T-helper 2 cell treated with Interferon-gamma antibody and Interleukin-4, amounts not matched to agents 100 ng/mL and 5 ng/mL, for 36 hours (primary cell): ENCODE measurements at regions not wholly inside any gene's neighbourhood (a gene's known extent, or its start where the extent isn't known, plus 50 kb on each side); places are given as distances from the start of the nearest gene placed in this dataset.

ENCODE experiments used
- intact Hi-C: fragments of 100-400 bp; cut with micrococcal nuclease; formaldehyde crosslinking; loops from one replicate; pipeline ENCODE4 v1.15.1; 2023

DNA sequence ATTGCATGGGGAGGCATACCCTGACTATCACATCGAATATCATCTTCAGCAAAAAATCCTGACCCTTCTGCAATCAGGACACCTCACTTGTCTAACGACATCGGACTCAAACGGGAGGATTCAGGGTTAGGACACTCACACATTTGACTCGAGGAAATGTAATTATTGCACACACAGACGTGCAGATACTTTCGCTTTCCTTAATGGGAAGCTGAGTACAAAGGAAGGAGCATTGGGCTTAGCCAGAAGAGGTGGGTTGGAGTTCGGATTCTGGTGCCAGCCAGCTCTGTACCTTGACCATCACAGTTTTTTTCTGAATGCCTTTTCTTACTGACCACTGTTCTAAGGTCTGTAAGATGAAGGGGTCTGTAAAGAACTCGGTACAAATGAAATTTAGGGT, 260.4 kb downstream of the GALC start:
- intact Hi-C loops = no loop called here

DNA sequence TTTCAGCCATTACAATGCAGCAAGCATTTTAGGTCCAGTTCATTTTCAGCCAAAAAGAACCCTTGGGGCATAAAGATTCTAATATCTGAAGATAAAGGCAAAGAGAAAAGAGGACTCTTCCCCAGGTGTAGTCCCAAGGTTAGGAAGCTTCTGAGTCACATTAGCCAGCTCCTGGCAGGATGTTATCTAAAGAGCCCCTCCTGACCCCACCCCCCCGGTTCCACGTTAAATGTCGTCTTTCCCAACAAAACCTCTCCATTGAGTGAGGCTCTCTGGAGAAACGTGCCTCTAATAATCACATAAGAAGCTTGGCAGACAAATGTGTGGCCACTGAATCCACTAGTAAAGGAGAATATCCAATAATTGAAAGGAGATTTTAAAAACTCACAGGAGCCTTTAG, 267.7 kb downstream of the GALC start:
- intact Hi-C loops = no loop called here

DNA sequence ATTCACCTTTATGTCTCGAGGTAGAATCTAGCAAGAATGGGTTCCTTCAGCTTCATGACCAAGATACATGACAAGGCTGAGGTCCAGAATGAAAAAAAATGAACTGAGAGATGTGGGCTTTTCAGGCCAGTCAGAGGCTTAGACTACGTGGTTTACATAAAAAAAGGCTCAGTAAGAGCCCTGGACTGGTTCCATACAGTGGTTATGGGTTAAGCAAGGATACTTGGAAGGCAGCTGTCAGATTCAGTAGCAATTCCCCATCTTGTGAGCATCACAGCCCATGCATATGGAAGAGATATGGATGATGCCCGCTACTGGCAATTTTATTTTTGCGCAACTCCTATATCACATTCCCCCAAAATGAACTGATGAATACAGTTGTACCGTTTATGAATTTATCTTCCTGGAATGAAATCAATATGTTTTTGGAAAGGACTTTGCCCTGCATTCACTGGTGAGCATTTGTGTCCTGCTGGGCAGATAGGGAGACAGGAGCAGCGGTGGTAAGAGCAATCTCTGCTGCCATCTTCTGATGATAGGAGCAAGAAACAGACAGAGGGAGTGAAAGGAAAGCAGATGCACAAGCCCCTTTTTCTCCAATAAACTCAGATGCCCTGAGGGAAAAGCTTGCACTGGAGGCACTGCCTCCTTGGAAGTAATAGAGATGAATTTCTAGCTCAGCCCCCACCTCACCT, 280.4 kb downstream of the GALC start:
- intact Hi-C loops = no loop called here

DNA sequence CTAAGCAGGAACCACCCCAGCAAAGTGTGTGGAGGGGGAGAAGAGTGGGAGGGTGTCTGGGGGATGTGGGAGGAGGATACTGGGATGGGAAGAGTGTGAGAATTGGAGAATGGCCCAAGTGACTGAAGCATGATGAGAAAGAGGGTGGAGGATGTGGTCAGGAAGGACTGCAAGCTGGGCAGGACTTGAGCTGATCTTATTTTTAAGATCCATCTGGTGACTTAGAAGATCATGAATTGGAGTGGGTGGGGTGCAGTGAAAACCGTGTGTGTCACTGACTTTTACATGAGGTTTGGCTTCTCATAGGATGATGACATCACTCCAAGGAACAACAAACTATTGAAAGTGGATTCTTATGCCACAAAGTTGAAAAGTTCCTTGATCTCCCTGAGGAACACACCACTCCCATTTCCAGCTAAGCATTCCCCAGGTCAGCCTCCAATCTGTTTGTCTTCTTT, 287.5 kb downstream of the GALC start:
- intact Hi-C loops = no loop called here

DNA sequence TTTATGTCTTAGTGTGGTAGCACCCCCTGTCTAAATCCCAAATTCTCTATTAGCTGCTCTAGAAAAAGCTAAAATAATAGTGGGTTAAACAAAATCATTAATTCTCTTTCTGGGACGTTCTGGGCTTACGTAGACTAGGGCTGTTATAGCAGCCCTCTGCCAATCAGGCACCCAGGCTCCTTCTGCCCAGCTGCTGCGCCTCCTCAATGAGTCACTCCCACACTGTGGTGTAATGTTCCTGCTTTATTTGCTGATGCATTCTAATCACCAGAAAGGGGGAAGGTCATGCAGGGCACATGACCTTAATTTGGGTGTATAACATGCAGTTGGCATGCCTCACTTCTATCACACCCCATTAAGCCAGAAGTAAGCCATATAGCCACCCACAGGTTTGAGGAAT, 294.5 kb downstream of the GALC start:
- intact Hi-C loops = no loop called here

DNA sequence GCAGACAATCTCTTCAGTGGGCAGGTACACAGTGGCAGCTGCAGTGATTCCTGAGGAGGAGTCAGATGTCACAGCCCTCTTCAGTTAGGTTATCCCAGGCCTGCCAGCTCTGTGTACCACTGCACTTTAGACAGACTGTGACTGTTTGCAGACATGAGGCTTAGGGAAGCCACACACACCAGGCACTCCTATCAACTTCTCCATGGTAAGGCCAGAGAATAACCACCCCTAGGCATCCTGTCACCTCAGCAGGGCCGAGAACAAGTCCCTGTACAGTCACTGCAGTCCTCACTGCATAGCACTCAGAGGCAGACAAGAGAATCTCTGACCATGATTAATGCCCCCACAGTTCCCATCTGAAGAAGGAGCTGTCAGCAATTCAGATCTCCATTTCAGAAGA, 296.5 kb downstream of the GALC start:
- intact Hi-C loops = no loop called here

DNA sequence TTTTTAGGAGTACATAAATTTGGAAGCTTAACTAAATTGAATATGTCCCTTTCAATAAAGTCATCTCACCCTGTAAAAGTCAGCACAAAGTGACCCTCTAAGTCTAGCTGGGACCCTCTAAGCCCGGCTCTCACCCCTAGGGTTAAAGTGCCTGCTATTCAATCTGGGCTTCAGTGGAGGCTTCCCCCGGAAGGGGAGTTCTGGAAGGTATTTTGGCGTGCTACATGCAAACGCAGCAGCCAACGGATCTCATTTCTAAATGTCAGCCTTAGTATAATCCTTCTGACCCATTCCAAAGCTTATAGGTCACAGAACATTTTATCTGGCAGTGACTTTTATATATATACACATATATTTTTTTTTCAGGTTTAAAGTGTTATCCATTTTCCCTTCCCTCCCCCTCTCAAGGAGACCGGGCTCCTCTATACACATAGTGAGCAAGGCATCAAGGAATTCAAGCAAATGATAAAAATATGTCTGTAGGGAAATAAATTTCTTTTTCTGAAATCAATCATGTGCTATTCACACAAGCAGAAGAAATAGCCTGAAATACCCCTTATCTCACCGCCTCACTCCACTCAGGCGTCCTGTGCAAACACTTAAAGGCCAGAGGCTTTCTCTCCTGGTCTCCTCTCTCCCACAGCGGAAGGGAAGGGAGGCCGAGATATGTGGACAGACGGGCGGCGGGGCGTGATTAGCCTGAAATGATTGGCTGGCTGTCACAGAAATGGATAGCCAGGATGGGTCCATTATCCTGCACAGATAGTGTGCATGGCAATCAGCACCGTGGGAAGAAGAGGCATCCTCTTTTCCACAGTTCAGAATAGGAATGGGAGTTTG, 301.7 kb downstream of the GALC start:
- intact Hi-C loops = no loop called here

DNA sequence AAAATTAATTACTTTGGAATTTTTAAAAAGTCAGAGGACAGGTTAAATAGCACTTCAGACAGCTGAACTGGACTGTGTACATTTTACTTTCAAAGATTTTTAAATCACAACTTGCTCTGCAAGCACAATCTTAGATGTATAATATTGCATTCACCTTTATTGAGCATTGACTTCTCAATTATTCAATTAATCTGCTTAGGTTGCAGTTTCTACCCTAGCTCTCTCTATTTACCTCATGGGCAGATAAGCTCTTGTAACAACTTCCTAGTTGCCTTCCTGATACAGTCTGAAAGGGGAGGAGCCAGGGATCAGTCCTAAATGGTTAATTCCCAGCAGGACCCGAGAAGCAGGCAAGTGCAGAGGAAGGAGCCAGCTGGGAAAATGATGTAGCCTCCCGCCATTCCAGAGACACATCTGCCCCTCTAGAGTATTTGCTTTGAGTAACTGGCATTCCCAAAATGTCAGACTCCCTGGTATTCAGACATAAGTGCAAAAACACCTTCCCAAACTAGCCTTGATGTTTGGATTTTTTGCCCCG, 302.8 kb downstream of the GALC start:
- intact Hi-C loops = no loop called here

DNA sequence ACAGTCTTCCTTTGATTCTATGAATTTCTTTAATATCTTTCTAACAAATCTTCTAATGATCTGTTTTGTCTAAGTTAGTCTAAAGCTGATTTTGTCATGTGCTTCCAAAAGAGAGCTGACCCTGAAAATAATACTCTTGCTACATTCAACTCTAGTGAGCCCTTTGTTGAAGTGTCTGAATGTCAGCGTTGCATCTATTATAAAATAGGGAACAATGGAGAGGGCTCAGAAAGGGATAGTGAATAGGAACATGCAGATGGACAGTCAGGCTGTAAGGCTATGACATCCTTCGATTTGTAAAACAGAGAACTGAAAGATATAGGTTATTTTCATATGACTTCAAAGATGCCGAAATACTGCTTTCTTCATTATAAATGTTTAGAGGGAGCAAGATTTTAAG, 304.5 kb downstream of the GALC start:
- intact Hi-C loops = no loop called here

DNA sequence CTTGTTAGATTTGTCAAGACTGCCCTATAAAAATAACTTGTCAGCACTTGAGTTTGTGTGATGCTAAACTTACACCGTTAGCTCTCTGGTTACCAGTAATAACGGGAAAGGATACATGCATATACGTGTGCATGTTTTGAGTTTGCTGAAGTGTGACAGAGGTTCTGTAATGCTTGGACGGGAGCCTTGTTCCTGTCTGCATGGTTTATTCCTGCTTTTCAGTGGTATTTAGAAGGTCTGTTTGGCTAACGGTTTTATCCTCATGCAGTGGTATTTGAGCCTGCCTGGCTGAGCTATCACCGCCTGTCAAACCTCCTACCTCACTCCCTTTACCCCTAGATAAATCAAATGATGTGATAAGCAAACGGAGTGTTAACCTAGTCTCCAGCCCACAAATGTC, 305.6 kb downstream of the GALC start:
- intact Hi-C loops = no loop called here

DNA sequence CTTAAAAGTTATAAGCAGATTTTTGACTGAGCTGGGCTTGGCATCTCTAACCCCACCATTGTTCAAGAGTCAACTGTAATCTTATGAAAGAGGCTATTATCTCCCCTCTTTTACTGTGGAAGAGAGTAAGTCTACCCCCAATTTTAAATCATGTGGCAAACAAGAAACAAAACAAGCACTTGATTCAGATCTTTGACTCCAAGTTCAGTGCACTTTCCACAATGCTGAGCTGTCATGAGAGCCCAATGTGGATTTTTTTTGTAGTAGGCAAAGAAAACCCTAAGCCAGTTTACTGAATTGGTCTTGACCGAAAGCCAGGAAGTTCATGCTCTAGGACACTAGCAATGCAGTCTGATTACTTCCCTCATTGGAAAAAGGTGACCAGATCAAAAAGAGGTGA, 306.2 kb downstream of the GALC start:
- intact Hi-C loops = no loop called here

DNA sequence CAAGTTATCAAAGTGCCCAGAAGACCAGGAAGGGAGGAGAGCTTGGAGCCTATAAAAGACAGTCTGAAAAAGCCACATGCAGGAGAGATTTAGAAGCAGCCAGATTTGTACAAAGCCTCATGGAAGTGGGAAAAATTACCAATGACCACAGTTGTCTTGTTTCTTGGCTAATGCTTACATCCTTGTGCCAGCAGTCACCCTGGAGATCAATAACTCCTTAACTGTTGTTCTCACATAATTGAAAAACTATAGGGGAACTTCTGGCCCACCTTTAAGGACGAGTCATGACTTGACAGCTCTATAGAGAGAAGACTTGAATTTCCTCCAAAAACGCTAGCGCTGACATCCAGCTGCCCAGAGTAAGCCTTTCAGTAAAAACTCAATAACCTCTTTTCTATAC, 313.1 kb downstream of the GALC start:
- intact Hi-C loops = no loop called here

DNA sequence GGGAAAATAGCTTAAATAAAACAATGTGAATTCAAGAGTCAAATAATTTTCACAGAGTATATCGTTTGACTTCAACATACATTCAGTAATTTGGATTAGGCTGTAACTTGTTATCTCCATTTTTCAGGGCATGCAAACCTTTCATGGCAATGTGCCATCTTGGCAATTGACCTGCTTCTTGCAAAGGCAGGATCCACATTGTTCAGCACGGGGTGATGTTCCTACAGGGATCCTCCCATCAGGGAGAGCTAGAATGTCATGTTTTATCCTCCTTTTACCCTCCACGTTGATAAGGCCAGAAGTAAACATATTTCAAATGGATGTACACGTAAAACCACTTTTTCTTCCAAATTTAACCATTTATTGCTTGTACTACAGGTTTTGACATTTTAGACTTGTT, 314.4 kb downstream of the GALC start:
- intact Hi-C loops = no loop called here

DNA sequence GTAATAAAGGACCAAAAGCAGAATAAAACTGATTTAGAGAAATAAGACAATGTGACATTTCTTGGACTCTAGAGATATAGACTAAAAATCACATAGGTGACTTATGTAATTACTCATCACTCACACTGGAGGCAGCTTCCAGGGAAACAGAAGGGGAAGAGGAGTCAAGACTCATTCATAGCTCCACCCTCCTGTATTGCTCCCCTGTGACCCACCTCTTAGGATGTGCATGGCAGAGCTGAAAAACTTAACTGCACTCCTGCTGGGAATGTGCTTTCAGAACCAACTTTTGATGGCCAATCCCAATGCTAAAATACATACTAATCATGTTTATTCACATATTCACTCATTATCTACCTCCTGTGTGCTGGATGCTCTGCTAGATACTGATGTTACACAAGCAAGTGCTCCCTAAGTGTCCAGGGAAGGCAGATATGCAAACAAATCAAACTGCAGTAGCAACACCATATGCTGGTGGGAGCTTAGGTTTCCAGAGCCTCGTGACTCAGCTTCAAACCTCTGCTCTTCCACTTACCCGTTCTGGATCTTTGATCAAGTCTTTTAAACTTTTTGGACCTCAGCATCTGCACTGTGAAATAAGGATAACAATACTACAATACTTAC, 316.1 kb downstream of the GALC start:
- intact Hi-C loops = no loop called here

DNA sequence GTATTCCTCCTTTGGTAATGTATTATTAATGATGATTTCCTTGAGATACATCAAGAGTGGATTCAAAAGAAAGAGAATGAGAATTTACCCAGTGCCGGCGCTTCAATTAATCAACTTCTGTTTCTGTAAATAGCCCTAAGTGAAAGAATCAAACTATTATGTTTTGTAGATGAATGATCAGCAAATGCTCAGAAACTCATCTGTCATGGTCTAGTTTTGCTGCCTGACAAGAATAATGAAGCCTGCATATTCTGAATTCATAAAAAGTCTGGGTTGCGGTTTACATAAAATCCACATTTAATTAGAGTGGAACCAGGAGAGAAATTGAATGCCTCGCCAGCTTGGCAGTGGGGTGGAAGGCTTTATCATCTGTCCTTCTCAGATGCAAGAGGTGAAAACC, 325.3 kb downstream of the GALC start:
- intact Hi-C loops = no loop called here

DNA sequence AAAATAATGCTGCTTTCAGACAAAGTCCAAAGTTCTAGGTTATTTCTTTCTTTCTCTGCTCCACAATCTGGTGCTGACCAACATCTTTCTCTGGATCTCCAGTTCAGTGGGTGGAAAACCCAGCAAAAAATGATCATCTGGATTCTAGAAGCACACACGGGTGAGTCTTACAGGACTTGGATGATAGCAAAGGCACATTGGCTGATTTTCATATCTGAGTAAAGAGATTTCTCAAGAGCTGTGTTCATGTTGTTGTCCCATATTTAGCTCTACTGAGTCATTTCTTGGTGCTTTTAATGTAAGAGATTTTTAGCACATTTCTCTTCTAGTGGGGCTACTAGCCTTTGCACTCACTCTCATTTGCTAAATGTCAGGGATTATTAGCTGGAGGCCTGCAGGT, 336.7 kb downstream of the GALC start:
- intact Hi-C loops = no loop called here

DNA sequence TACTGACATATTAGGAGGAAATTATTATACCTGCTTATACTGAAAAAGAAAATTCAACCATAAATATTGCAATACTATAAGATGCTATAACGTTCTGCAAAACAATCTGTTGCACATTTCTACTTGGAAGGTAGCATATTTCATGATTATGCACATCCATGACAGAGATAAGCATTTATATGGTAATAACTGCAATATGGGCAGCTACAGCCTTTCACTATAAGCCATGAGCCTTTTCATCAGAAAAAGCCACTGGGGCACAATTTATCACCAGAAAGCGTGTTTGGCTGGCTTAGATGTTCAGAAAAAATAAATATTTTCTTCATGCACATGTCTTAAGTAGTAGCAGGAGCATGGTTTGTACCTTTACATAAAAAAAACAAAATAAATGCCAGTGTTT, 340.7 kb downstream of the GALC start:
- intact Hi-C loops = no loop called here

DNA sequence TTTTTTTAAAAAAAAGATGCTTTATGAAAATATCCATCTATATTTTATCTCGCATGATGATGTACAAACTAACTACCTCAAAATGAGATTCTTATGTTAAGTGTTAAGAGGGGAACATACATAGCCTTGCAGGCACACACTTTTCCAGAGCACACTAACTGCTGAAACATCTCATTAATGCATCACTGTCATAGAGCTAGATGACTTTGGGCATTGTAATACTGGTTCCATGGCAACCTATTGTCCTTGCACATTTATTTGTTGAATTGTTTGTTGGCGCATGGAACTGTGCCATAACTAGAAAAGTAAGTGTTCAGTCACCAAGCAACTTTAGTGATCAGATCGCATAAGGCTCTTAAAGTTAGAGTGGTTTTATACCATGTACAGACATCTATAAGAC, 348.3 kb downstream of the GALC start:
- intact Hi-C loops = no loop called here

DNA sequence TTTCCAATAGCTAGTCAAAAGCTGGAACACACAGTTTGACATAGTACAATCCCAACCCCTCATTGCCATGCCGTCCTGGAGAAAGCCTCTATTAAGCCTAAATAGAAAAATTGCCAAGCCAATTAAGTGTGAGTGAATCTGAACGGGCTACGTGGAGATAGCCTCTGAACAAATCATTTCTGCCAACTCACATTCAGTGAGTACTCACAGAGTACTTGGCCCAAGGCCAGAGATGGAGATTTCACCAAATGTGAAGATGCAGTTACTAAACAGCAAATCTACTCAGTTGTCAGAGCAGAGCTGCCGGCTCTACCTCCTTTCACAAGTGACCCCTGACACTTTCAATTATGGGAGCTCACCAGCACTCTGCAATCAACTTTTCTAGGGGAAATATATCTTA, 350.0 kb downstream of the GALC start:
- intact Hi-C loops = no loop called here

DNA sequence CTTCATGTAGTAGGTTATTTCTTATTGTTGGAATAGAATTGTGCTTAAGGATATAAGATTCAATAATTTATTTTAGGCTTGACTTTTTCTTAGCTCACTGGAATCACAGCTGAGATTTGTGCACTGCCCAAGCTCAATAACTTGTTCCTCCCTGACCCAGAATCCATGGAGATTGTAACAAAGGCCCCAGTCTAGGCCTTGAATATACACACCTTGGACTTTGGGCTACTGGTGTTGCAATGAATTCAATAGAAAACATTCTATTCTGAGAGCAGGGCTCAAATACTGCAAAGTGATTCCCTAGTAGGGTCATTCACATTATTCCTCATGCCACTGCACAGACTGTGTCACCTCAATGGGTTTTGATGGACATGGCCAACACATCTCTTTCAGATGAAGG, 352.4 kb downstream of the GALC start:
- intact Hi-C loops = no loop called here

DNA sequence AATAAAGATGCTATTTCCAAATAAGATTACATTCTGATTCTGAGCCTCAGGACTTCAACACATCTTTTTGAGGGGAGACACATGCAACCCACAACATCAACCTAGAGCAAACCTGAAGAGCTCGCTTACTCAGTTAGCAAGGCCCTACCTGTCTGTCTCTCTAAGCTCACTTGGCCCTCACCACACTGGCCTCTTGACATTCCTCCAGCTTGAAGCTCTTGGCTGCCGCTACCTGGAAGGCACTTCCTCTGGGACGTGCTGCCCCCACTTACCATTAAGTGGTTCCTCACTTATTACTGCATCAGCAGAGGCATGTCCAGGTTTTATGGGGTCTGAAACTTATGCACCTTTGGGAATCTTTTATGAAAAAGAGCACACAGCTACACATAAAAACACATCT, 354.8 kb downstream of the GALC start:
- intact Hi-C loops = no loop called here

DNA sequence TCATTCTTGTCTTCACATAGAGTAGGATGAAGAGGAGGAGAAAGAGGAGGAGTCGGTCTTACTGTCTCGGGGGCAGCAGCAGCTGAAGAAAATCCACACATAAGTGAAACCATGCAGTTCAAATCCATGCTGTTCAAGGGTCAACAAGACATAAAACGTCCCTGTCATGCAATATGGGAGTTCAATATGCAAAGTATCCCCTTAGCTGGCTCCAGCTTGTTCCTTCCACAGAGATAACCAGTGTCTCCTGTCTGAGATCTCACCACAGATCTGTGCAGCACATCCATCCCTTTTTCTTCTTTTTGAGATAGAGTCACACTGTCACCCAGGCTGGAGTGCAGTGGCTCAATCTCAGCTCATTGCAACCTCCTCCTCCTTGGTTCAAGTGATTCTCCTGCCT, 357.5 kb downstream of the GALC start:
- intact Hi-C loops = no loop called here
